ENCODE measurements at regions not wholly inside any gene's neighbourhood (a gene's known extent, or its start where the extent isn't known, plus 50 kb on each side); places are given as distances from the start of the nearest gene placed in this dataset.
A peak's percentile ranks its signal among the peaks of the same experiment; 100 is the strongest.

DNA sequence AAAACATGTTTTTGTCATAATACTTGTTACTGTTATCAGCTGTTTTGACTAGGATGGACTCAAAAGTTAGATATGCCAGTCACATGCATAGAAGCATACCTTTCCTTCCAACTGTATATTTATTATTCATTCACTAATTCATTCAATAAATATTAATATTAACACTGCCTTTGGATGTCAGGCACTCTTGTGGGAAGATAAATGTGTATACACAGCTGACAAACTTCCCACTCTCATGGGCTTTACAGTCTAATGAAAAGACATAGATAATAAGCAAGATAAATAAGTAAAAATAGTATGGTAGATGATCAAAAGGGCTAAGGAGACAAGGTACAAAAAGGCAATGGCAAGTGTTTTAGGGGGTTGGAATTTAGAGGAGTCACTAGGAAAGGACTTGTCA is 180.1 kb upstream of the SMIM30 start:
- no peak overlapping the region for H4K8ac ChIP-seq (ENCODE audit: low read depth, low read length)
- H3K4ac ChIP-seq (ENCODE audit: low read length) = no peak overlapping the region
- H3K36me3 ChIP-seq (replicated peaks in 1 of 2; ENCODE audit: control insufficient read depth in 2 of 2, insufficient read depth in 2 of 2, low read length in 2 of 2) = no peaks in the 10 kb centered on the region
- H2AFZ ChIP-seq (ENCODE audit: low read length) = no peak overlapping the region
- no peak overlapping the region for H3K4me2 ChIP-seq (ENCODE audit: insufficient read depth, low read length, poor library complexity, severe bottlenecking)
- no peak overlapping the region for H3K14ac ChIP-seq (ENCODE audit: low read length)
- H3K18ac ChIP-seq (ENCODE audit: low read length) = no peak overlapping the region
- H2BK15ac ChIP-seq (ENCODE audit: low read length) = no peak overlapping the region
- H3K9ac ChIP-seq (ENCODE audit: low read depth, low read length, poor library complexity) = no peak overlapping the region
- H3K27me3 ChIP-seq (ENCODE audit: control insufficient read depth in 3 of 3, insufficient read depth in 3 of 3, low read depth in 1 of 3, low read length in 3 of 3) = no peaks in the 10 kb centered on the region
- H3K23ac ChIP-seq (ENCODE audit: low read depth, low read length, poor library complexity) = no peak overlapping the region
- H3K9me3 ChIP-seq (replicated peaks in 1 of 2; ENCODE audit: control insufficient read depth in 2 of 2, insufficient read depth in 1 of 2, low read depth in 1 of 2, low read length in 2 of 2) = peaks cover 0 to 2% of the 10 kb centered on the region in 2 donors
- no peak for DNase-seq (ENCODE audit: low spot score)
- H2BK5ac ChIP-seq (ENCODE audit: low read length) = no peak overlapping the region
- no peak overlapping the region for H3K27ac ChIP-seq (replicated peaks; ENCODE audit: low read length)
- no peak overlapping the region for H3K4me3 ChIP-seq (ENCODE audit: low read length in 2 of 2)
- no peak overlapping the region for H2BK120ac ChIP-seq (ENCODE audit: low read depth, low read length)
- H4K91ac ChIP-seq (ENCODE audit: low read depth, low read length, poor library complexity) = no peak overlapping the region
- no peaks in the 10 kb centered on the region for H3K4me1 ChIP-seq (ENCODE audit: control insufficient read depth in 2 of 2, insufficient read depth in 1 of 2, low read depth in 1 of 2, low read length in 2 of 2)
- H3K79me1 ChIP-seq (ENCODE audit: low read depth, low read length) = no peaks in the 10 kb centered on the region
- H2AK5ac ChIP-seq (ENCODE audit: low read depth, low read length) = no peak overlapping the region
- H2BK12ac ChIP-seq (ENCODE audit: low read length) = no peak overlapping the region

DNA sequence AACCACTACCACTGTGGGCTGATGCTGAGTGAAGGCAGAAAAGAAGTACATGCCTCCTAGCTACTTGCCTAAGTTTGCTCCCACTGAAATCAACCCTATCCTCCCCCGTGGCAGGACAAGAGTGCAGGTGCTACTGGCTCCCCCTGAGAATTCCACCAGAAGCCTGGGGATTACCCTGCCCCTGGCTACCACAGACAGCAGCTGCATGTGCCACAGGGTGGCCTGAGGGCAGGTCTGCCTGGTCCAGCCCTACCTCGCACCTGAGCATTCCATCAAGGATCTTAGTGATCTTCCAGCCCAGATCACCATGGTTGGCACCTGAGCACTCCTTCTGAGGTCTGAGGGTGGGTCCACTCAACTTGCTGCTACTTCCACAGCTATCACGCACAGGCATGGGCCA is 176.4 kb upstream of the SMIM30 start:
- no peaks in the 10 kb centered on the region for H3K79me1 ChIP-seq (ENCODE audit: low read depth, low read length)
- H3K27ac ChIP-seq (replicated peaks; ENCODE audit: low read length) = no peak overlapping the region
- no peaks in the 10 kb centered on the region for H3K4me1 ChIP-seq (ENCODE audit: control insufficient read depth in 2 of 2, insufficient read depth in 1 of 2, low read depth in 1 of 2, low read length in 2 of 2)
- H3K9ac ChIP-seq (ENCODE audit: low read depth, low read length, poor library complexity) = no peak overlapping the region
- no peak overlapping the region for H2BK12ac ChIP-seq (ENCODE audit: low read length)
- DNase-seq (ENCODE audit: low spot score) = no peak
- WGBS, 2 donors (ENCODE audit: extremely low coverage in 2 of 2, insufficient read length in 2 of 2, insufficient replicate concordance in 1 of 2) = no CpG with 5 or more reads among the region's 3 CpGs
- no peak overlapping the region for H2AK5ac ChIP-seq (ENCODE audit: low read depth, low read length)
- H3K9me3 ChIP-seq (replicated peaks in 1 of 2; ENCODE audit: control insufficient read depth in 2 of 2, insufficient read depth in 1 of 2, low read depth in 1 of 2, low read length in 2 of 2) = peaks cover 0 to 2% of the 10 kb centered on the region in 2 donors
- no peak overlapping the region for H4K8ac ChIP-seq (ENCODE audit: low read depth, low read length)
- no peak overlapping the region for H4K91ac ChIP-seq (ENCODE audit: low read depth, low read length, poor library complexity)
- no peak overlapping the region for H3K4ac ChIP-seq (ENCODE audit: low read length)
- no peak overlapping the region for H2BK120ac ChIP-seq (ENCODE audit: low read depth, low read length)
- H3K27me3 ChIP-seq (ENCODE audit: control insufficient read depth in 3 of 3, insufficient read depth in 3 of 3, low read depth in 1 of 3, low read length in 3 of 3) = no peaks in the 10 kb centered on the region
- no peak overlapping the region for H3K4me2 ChIP-seq (ENCODE audit: insufficient read depth, low read length, poor library complexity, severe bottlenecking)
- peak overlapping the region; percentile 13 for H2BK5ac ChIP-seq (ENCODE audit: low read length)
- H3K14ac ChIP-seq (ENCODE audit: low read length) = no peak overlapping the region
- H2BK15ac ChIP-seq (ENCODE audit: low read length) = peak overlapping the region; percentile 19
- no peak overlapping the region for H2AFZ ChIP-seq (ENCODE audit: low read length)
- no peaks in the 10 kb centered on the region for H3K36me3 ChIP-seq (replicated peaks in 1 of 2; ENCODE audit: control insufficient read depth in 2 of 2, insufficient read depth in 2 of 2, low read length in 2 of 2)
- no peak overlapping the region for H3K4me3 ChIP-seq (ENCODE audit: low read length in 2 of 2)
- peak overlapping the region; percentile 67 for H3K23ac ChIP-seq (ENCODE audit: low read depth, low read length, poor library complexity)
- peak overlapping the region; percentile 76 for H3K18ac ChIP-seq (ENCODE audit: low read length)

DNA sequence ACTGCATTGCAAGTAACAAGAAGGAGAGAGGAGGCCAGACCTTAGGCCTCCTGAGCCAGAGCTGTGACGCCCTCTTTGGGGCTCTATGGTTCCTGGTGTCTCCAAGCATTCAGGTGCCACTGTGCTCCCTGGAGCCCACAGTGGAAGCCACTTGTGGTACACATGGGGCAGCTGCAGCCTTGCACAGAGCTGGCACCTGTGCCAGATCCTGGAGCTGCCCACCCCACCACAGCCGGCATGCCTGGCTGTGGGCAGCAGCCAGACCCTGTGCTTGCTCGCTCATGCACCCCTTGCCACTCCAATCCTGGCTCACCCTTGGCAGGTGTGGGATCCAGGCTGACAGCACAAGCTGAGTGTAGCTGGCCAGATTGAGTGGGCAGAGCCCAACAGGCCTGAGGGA is 173.8 kb upstream of the SMIM30 start:
- H3K36me3 ChIP-seq (replicated peaks in 1 of 2; ENCODE audit: control insufficient read depth in 2 of 2, insufficient read depth in 2 of 2, low read length in 2 of 2) = no peaks in the 10 kb centered on the region
- no peak overlapping the region for H2BK15ac ChIP-seq (ENCODE audit: low read length)
- H3K9ac ChIP-seq (ENCODE audit: low read depth, low read length, poor library complexity) = no peak overlapping the region
- no peak overlapping the region for H2BK5ac ChIP-seq (ENCODE audit: low read length)
- H3K23ac ChIP-seq (ENCODE audit: low read depth, low read length, poor library complexity) = no peak overlapping the region
- H3K4me3 ChIP-seq (ENCODE audit: low read length in 2 of 2) = no peak overlapping the region
- no peak overlapping the region for H3K4me2 ChIP-seq (ENCODE audit: insufficient read depth, low read length, poor library complexity, severe bottlenecking)
- no peak overlapping the region for H3K27ac ChIP-seq (replicated peaks; ENCODE audit: low read length)
- WGBS, 2 donors (ENCODE audit: extremely low coverage in 2 of 2, insufficient read length in 2 of 2, insufficient replicate concordance in 1 of 2) = no CpG with 5 or more reads among the region's 3 CpGs
- H4K8ac ChIP-seq (ENCODE audit: low read depth, low read length) = no peak overlapping the region
- H2BK120ac ChIP-seq (ENCODE audit: low read depth, low read length) = no peak overlapping the region
- no peak overlapping the region for H2BK12ac ChIP-seq (ENCODE audit: low read length)
- H3K9me3 ChIP-seq (replicated peaks in 1 of 2; ENCODE audit: control insufficient read depth in 2 of 2, insufficient read depth in 1 of 2, low read depth in 1 of 2, low read length in 2 of 2) = peaks cover 0 to 2% of the 10 kb centered on the region in 2 donors
- no peak overlapping the region for H3K18ac ChIP-seq (ENCODE audit: low read length)
- no peak overlapping the region for H4K91ac ChIP-seq (ENCODE audit: low read depth, low read length, poor library complexity)
- peak overlapping the region; percentile 1 for H2AFZ ChIP-seq (ENCODE audit: low read length)
- H2AK5ac ChIP-seq (ENCODE audit: low read depth, low read length) = no peak overlapping the region
- no peaks in the 10 kb centered on the region for H3K4me1 ChIP-seq (ENCODE audit: control insufficient read depth in 2 of 2, insufficient read depth in 1 of 2, low read depth in 1 of 2, low read length in 2 of 2)
- H3K27me3 ChIP-seq (ENCODE audit: control insufficient read depth in 3 of 3, insufficient read depth in 3 of 3, low read depth in 1 of 3, low read length in 3 of 3) = no peaks in the 10 kb centered on the region
- H3K14ac ChIP-seq (ENCODE audit: low read length) = no peak overlapping the region
- no peaks in the 10 kb centered on the region for H3K79me1 ChIP-seq (ENCODE audit: low read depth, low read length)
- no peak overlapping the region for H3K4ac ChIP-seq (ENCODE audit: low read length)
- DNase-seq (ENCODE audit: low spot score) = no peak

DNA sequence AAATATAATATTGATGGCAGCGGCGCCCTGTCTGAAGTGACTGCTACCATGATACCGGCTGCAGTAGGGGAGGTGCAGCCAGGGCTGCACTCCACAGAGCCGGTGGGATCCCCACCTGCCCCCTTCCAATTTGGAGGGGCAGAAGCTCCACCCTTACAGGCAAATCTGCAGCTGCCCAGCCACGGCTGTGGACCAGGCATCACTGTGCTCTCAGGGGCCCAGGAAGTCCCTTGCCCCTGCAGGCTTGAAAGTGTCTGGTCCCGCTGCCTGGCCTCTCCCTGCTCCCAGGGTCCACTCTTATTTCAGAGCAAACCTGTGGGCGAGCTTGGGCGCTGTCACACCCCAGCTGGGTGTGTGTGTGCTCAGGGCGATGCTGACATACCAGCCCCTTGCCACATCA is 172.7 kb upstream of the SMIM30 start:
- H3K27me3 ChIP-seq (ENCODE audit: control insufficient read depth in 3 of 3, insufficient read depth in 3 of 3, low read depth in 1 of 3, low read length in 3 of 3) = no peaks in the 10 kb centered on the region
- H3K23ac ChIP-seq (ENCODE audit: low read depth, low read length, poor library complexity) = peak overlapping the region; percentile 32
- no peak overlapping the region for H4K91ac ChIP-seq (ENCODE audit: low read depth, low read length, poor library complexity)
- no CpG with 5 or more reads among the region's 9 CpGs for WGBS, 2 donors (ENCODE audit: extremely low coverage in 2 of 2, insufficient read length in 2 of 2, insufficient replicate concordance in 1 of 2)
- H2BK15ac ChIP-seq (ENCODE audit: low read length) = peak overlapping the region; percentile 27
- H3K4me3 ChIP-seq (ENCODE audit: low read length in 2 of 2) = no peak overlapping the region
- H2BK5ac ChIP-seq (ENCODE audit: low read length) = no peak overlapping the region
- H3K9ac ChIP-seq (ENCODE audit: low read depth, low read length, poor library complexity) = no peak overlapping the region
- H3K18ac ChIP-seq (ENCODE audit: low read length) = no peak overlapping the region
- H4K8ac ChIP-seq (ENCODE audit: low read depth, low read length) = no peak overlapping the region
- H3K4me2 ChIP-seq (ENCODE audit: insufficient read depth, low read length, poor library complexity, severe bottlenecking) = no peak overlapping the region
- H3K36me3 ChIP-seq (replicated peaks in 1 of 2; ENCODE audit: control insufficient read depth in 2 of 2, insufficient read depth in 2 of 2, low read length in 2 of 2) = no peaks in the 10 kb centered on the region
- H3K79me1 ChIP-seq (ENCODE audit: low read depth, low read length) = no peaks in the 10 kb centered on the region
- no peak overlapping the region for H3K27ac ChIP-seq (replicated peaks; ENCODE audit: low read length)
- H3K4me1 ChIP-seq (ENCODE audit: control insufficient read depth in 2 of 2, insufficient read depth in 1 of 2, low read depth in 1 of 2, low read length in 2 of 2) = no peaks in the 10 kb centered on the region
- H3K9me3 ChIP-seq (replicated peaks in 1 of 2; ENCODE audit: control insufficient read depth in 2 of 2, insufficient read depth in 1 of 2, low read depth in 1 of 2, low read length in 2 of 2) = peaks cover 0 to 2% of the 10 kb centered on the region in 2 donors
- no peak for DNase-seq (ENCODE audit: low spot score)
- no peak overlapping the region for H2BK120ac ChIP-seq (ENCODE audit: low read depth, low read length)
- no peak overlapping the region for H2BK12ac ChIP-seq (ENCODE audit: low read length)
- no peak overlapping the region for H2AK5ac ChIP-seq (ENCODE audit: low read depth, low read length)
- H3K14ac ChIP-seq (ENCODE audit: low read length) = no peak overlapping the region
- H2AFZ ChIP-seq (ENCODE audit: low read length) = no peak overlapping the region
- no peak overlapping the region for H3K4ac ChIP-seq (ENCODE audit: low read length)
